NCI-H1436 (cell line): ENCODE measurements at regions not wholly inside any gene's neighbourhood (a gene's known extent, or its start where the extent isn't known, plus 50 kb on each side); places are given as distances from the start of the nearest gene placed in this dataset.

Experiments used
- DNase-seq: peaks from one replicate; lab custom pipeline; 2025; lab: John Stamatoyannopoulos, UW

- DNase-seq = no peak
These were observed 410.7 kb upstream of the TNP1 start for GRCh38 chr2:217270485-217271121.

- DNase-seq = no peak
These were observed 410.0 kb upstream of the TNP1 start for GRCh38 chr2:217269701-217270484.

- DNase-seq = no peak
These were observed 409.1 kb upstream of the TNP1 start for GRCh38 chr2:217268978-217269377.

GRCh38 chr2:217267758-217268157 lies 407.9 kb upstream of the TNP1 start:
- DNase-seq = no peak

GRCh38 chr2:217263756-217264155 lies 403.9 kb upstream of the TNP1 start:
- no peak for DNase-seq

GRCh38 chr2:217262911-217263310 lies 403.0 kb upstream of the TNP1 start:
- DNase-seq = no peak

- no peak for DNase-seq
These were observed 401.6 kb upstream of the TNP1 start for GRCh38 chr2:217261452-217261851.

GRCh38 chr2:217260441-217261115 lies 400.7 kb upstream of the TNP1 start:
- DNase-seq = no peak

GRCh38 chr2:217258170-217258569 lies 398.3 kb upstream of the TNP1 start:
- no peak for DNase-seq

- no peak for DNase-seq
These were observed 396.4 kb upstream of the TNP1 start for GRCh38 chr2:217256251-217256650.

- DNase-seq = no peak
These were observed 394.2 kb upstream of the TNP1 start for GRCh38 chr2:217254111-217254510.

- DNase-seq = no peak
These were observed 392.3 kb upstream of the TNP1 start for GRCh38 chr2:217252181-217252580.

- DNase-seq = no peak
These were observed 390.2 kb upstream of the TNP1 start for GRCh38 chr2:217250013-217250524.

GRCh38 chr2:217249121-217250012 lies 389.5 kb upstream of the TNP1 start:
- peak; percentile 49 for DNase-seq

- peak; percentile 85 for DNase-seq
These were observed 388.6 kb upstream of the TNP1 start for GRCh38 chr2:217248312-217248935.

GRCh38 chr2:217247476-217247875 lies 387.6 kb upstream of the TNP1 start:
- DNase-seq = no peak

GRCh38 chr2:217246108-217246507 lies 386.2 kb upstream of the TNP1 start:
- no peak for DNase-seq

GRCh38 chr2:217244815-217245214 lies 385.0 kb upstream of the TNP1 start:
- no peak for DNase-seq

GRCh38 chr2:217242947-217243346 lies 383.1 kb upstream of the TNP1 start:
- DNase-seq = no peak

GRCh38 chr2:217231724-217232123 lies 371.9 kb upstream of the TNP1 start:
- no peak for DNase-seq

- DNase-seq = no peak
These were observed 371.3 kb upstream of the TNP1 start for GRCh38 chr2:217231212-217231611.
